Bronchial epithelial cell (primary cell): ENCODE measurements at regions not wholly inside any gene's neighbourhood (a gene's known extent, or its start where the extent isn't known, plus 50 kb on each side); places are given as distances from the start of the nearest gene placed in this dataset.

Experiments used
- DNase-seq: peaks from one replicate; pipeline ENCODE4 v3.0.0-alpha.2; 2010; ENCODE audit warnings: low read depth
- FAIRE-seq: peaks from 2 replicates; lab custom pipeline; 2011; peaks lifted over from hg19 to GRCh38; lab: Jason Lieb, UNC
- H3K27me3 ChIP-seq: 2 replicates; pipeline ENCODE4 v1.5.1; 2011; ENCODE audit warnings: low read length; ENCODE audit not compliant: control insufficient read depth, insufficient read depth
- H3K36me3 ChIP-seq: 2 replicates; pipeline ENCODE4 v1.5.1; 2011; ENCODE audit warnings: low read length; ENCODE audit not compliant: control insufficient read depth, insufficient read depth
- H3K4me3 ChIP-seq: 2 replicates; pipeline ENCODE4 v1.5.1; 2011; ENCODE audit warnings: mild to moderate bottlenecking, low read depth, low read length, control low read depth
- CTCF ChIP-seq: IDR thresholded peaks from 2 replicates; pipeline ENCODE4 v1.5.1; 2011; ENCODE audit warnings: mild to moderate bottlenecking, moderate library complexity, low read length, control low read depth, inconsistent platforms; ENCODE audit not compliant: insufficient read depth, severe bottlenecking

GRCh38 chr13:88883741-88884140 is 1212.6 kb downstream of the SLITRK5 start:
- no peak for FAIRE-seq

GRCh38 chr13:88887045-88887662 is 1216.0 kb downstream of the SLITRK5 start:
- TF ChIP-seq CTCF = no peak
- DNase-seq (no peak), FAIRE-seq (peak; percentile 68)
- no peaks in the 10 kb centered on the region for H3K36me3 ChIP-seq
- H3K4me3 ChIP-seq = no peak overlapping the region
- H3K27me3 ChIP-seq = no peaks in the 10 kb centered on the region

More at GRCh38 chr13:88883741-88884140, 1212.6 kb downstream of the SLITRK5 start:
- no peaks in the 10 kb centered on the region for H3K36me3 ChIP-seq
- no peak for DNase-seq
- no peaks in the 10 kb centered on the region for H3K27me3 ChIP-seq
- no peak for TF ChIP-seq CTCF
- H3K4me3 ChIP-seq = no peak overlapping the region

GRCh38 chr13:88895261-88895941 is 1224.2 kb downstream of the SLITRK5 start:
- FAIRE-seq = no peak
- no peak overlapping the region for H3K4me3 ChIP-seq
- no peaks in the 10 kb centered on the region for H3K36me3 ChIP-seq
- no peak for TF ChIP-seq CTCF
- DNase-seq = no peak
- no peaks in the 10 kb centered on the region for H3K27me3 ChIP-seq

- DNase-seq = no peak
These were observed 1225.3 kb downstream of the SLITRK5 start for GRCh38 chr13:88896466-88896865.

GRCh38 chr13:88908961-88909441 is 1237.8 kb downstream of the SLITRK5 start:
- Histone ChIP-seq H3K4me3 (no peak overlapping the region), H3K27me3 (no peaks in the 10 kb centered on the region), H3K36me3 (no peaks in the 10 kb centered on the region)
- no peak for FAIRE-seq
- peak; percentile 72 for DNase-seq
- no peak for TF ChIP-seq CTCF

More at GRCh38 chr13:88896466-88896865, 1225.3 kb downstream of the SLITRK5 start:
- Histone ChIP-seq H3K36me3 (no peaks in the 10 kb centered on the region), H3K4me3 (no peak overlapping the region), H3K27me3 (no peaks in the 10 kb centered on the region)
- no peak for TF ChIP-seq CTCF
- FAIRE-seq = no peak
